Testis (tissue), 2 donors: ENCODE measurements at regions not wholly inside any gene's neighbourhood (a gene's known extent, or its start where the extent isn't known, plus 50 kb on each side); places are given as distances from the start of the nearest gene placed in this dataset.

ENCODE experiments used
- DNase-seq: peaks from one replicate; pipeline ENCODE4 v3.0.0-alpha.2; 2019
- H3K27ac ChIP-seq, 2 donors: fragments of 200-600 bp; sonication (generic); one replicate each; pipeline ENCODE4 v1.5.1; 2019
- H3K27me3 ChIP-seq: fragments of 200-600 bp; sonication (generic); one replicate; pipeline ENCODE4 v1.5.1; 2019
- H3K36me3 ChIP-seq: fragments of 200-600 bp; sonication (generic); one replicate; pipeline ENCODE4 v1.5.1; 2017; ENCODE audit warnings: low read depth; ENCODE audit errors: missing control alignments
- H3K4me1 ChIP-seq: fragments of 200-600 bp; sonication (generic); one replicate; pipeline ENCODE4 v1.5.1; 2019
- H3K4me3 ChIP-seq, 2 donors: fragments of 200-600 bp; sonication (generic); one replicate each; pipeline ENCODE4 v1.5.1; 2017 to 2019
- H3K9me3 ChIP-seq: fragments of 200-600 bp; sonication (generic); one replicate; pipeline ENCODE4 v1.5.1; 2017
- CTCF ChIP-seq, 3 experiments: fragments of 450-650 bp in 2 of 3; fragments of 200-600 bp in 1 of 3; sonication (generic) in 1 of 3; IDR thresholded peaks; one replicate each; pipeline ENCODE4 v1.5.1; 2016 to 2019; ENCODE audit warnings: antibody characterized with exemption in 3 of 3, mild to moderate bottlenecking in 2 of 3, moderate library complexity in 1 of 3
- POLR2A ChIP-seq: fragments of 450-650 bp; IDR thresholded peaks from one replicate; pipeline ENCODE4 v1.6.1; 2017; ENCODE audit warnings: antibody characterized with exemption, mild to moderate bottlenecking, moderate library complexity
- WGBS, 2 donors: methylation state at CpG; one replicate each; pipeline ENCODE4 v1.1.5; 2018; 5-methylcytosine and 5-hydroxymethylcytosine counted together
- intact Hi-C: fragments of 100-400 bp; cut with DNase I; formaldehyde crosslinking; loops from one replicate; pipeline ENCODE4 v1.15.1; 2023; ENCODE audit warnings: low total_unique reads

- H3K27me3 ChIP-seq: no peaks in the 10 kb centered on the region
- H3K9me3 ChIP-seq: no peaks in the 10 kb centered on the region
- no peaks in the 10 kb centered on the region for H3K36me3 ChIP-seq
- DNase-seq: no peak
- 45 to 53% methylated on average over 5 of the region's 5 CpGs for whole genome bisulfite sequencing, 2 donors
- H3K27ac ChIP-seq: no peak overlapping the region
- TF ChIP-seq CTCF (IDR thresholded peaks at IDR 0.05) (no peak), POLR2A (no peak)
- H3K4me1 ChIP-seq: peaks cover 3% of the 10 kb centered on the region
- intact Hi-C loops: no loop called here
- no peak overlapping the region for H3K4me3 ChIP-seq
Measured at GRCh38 chr11:134749040-134749839, 337.2 kb upstream of the B3GAT1 start.

- Histone ChIP-seq H3K36me3 (no peaks in the 10 kb centered on the region), H3K9me3 (no peaks in the 10 kb centered on the region), H3K4me3 (no peak overlapping the region), H3K27ac (no peak overlapping the region), H3K4me1 (no peaks in the 10 kb centered on the region), H3K27me3 (no peaks in the 10 kb centered on the region)
- TF ChIP-seq CTCF (IDR thresholded peaks at IDR 0.05) (no peak), POLR2A (no peak)
- 75 to 79% methylated on average over 2 of the region's 2 CpGs for WGBS, 2 donors
- intact Hi-C loops: no loop called here
- no peak for DNase-seq
Measured at GRCh38 chr11:134746609-134747008, 334.6 kb upstream of the B3GAT1 start.

- no peak for DNase-seq
- Histone ChIP-seq H3K4me3 (no peak overlapping the region), H3K4me1 (no peaks in the 10 kb centered on the region), H3K27me3 (no peaks in the 10 kb centered on the region), H3K36me3 (no peaks in the 10 kb centered on the region), H3K9me3 (no peaks in the 10 kb centered on the region), H3K27ac (no peak overlapping the region)
- TF ChIP-seq CTCF (IDR thresholded peaks at IDR 0.05) (no peak), POLR2A (no peak)
- intact Hi-C loops: no loop called here
- WGBS, 2 donors: 77 to 83% methylated on average over 3 of the region's 3 CpGs
Measured at GRCh38 chr11:134745456-134745855, 333.4 kb upstream of the B3GAT1 start.

GRCh38 chr11:134743820-134744195 lies 331.8 kb upstream of the B3GAT1 start:
- no peak for TF ChIP-seq POLR2A
- TF ChIP-seq CTCF (IDR thresholded peaks at IDR 0.05): no peak
- intact Hi-C loops: no loop called here

More at GRCh38 chr11:134743820-134744195, 331.8 kb upstream of the B3GAT1 start:
- no peaks in the 10 kb centered on the region for H3K36me3 ChIP-seq
- H3K27ac ChIP-seq: no peak overlapping the region
- DNase-seq: no peak
- H3K4me3 ChIP-seq: no peak overlapping the region
- WGBS, 2 donors: 88 to 95% methylated on average over 4 of the region's 4 CpGs
- no peaks in the 10 kb centered on the region for H3K27me3 ChIP-seq
- no peaks in the 10 kb centered on the region for H3K9me3 ChIP-seq
- no peaks in the 10 kb centered on the region for H3K4me1 ChIP-seq
